ENCODE measurements at regions not wholly inside any gene's neighbourhood (a gene's known extent, or its start where the extent isn't known, plus 50 kb on each side); places are given as distances from the start of the nearest gene placed in this dataset.

- TF ChIP-seq EZH2 (IDR thresholded peaks at IDR 0.05; ENCODE audit: borderline replicate concordance, low read length) = no peak
- TF ChIP-seq CTCF (IDR thresholded peaks at IDR 0.05; ENCODE audit: low read length) = no peak
- Histone ChIP-seq H3F3A (ENCODE audit: insufficient read depth, low read length) (no peaks in the 10 kb centered on the region), H3K4me3 (ENCODE audit: low read depth, low read length, poor library complexity, severe bottlenecking) (no peak overlapping the region), H3K9ac (ENCODE audit: low read length) (no peak overlapping the region), H3K9me3 (ENCODE audit: low read length) (no peaks in the 10 kb centered on the region), H3K27me3 (ENCODE audit: insufficient read depth, low read length) (no peaks in the 10 kb centered on the region), H3K9me2 (ENCODE audit: low read depth, low read length) (no peaks in the 10 kb centered on the region), H3K79me2 (ENCODE audit: insufficient read depth, low read length) (no peaks in the 10 kb centered on the region), H3K27ac (ENCODE audit: low read depth, low read length, poor library complexity, severe bottlenecking) (no peak overlapping the region), H2AFZ (ENCODE audit: low read length) (no peak overlapping the region), H3K4me2 (ENCODE audit: low read length) (no peak overlapping the region), H3K36me3 (ENCODE audit: insufficient read depth, low read length) (no peaks in the 10 kb centered on the region), H4K20me1 (ENCODE audit: insufficient read depth, low read length) (no peaks in the 10 kb centered on the region), H3K4me1 (ENCODE audit: insufficient read depth, low read length, severe bottlenecking) (no peaks in the 10 kb centered on the region)
Observed at GRCh38 chrX:97672608-97673007, 788.9 kb downstream of the RPA4 start.

GRCh38 chrX:97673135-97673534 is 789.4 kb downstream of the RPA4 start:
- Histone ChIP-seq H4K20me1 (ENCODE audit: insufficient read depth, low read length) (no peaks in the 10 kb centered on the region), H3K27ac (ENCODE audit: low read depth, low read length, poor library complexity, severe bottlenecking) (no peak overlapping the region), H3K36me3 (ENCODE audit: insufficient read depth, low read length) (no peaks in the 10 kb centered on the region), H3K9me3 (ENCODE audit: low read length) (no peaks in the 10 kb centered on the region), H3K9me2 (ENCODE audit: low read depth, low read length) (no peaks in the 10 kb centered on the region), H3K9ac (ENCODE audit: low read length) (no peak overlapping the region), H3K27me3 (ENCODE audit: insufficient read depth, low read length) (no peaks in the 10 kb centered on the region), H3F3A (ENCODE audit: insufficient read depth, low read length) (no peaks in the 10 kb centered on the region), H3K79me2 (ENCODE audit: insufficient read depth, low read length) (no peaks in the 10 kb centered on the region), H3K4me2 (ENCODE audit: low read length) (no peak overlapping the region), H2AFZ (ENCODE audit: low read length) (no peak overlapping the region), H3K4me1 (ENCODE audit: insufficient read depth, low read length, severe bottlenecking) (no peaks in the 10 kb centered on the region), H3K4me3 (ENCODE audit: low read depth, low read length, poor library complexity, severe bottlenecking) (no peak overlapping the region)
- TF ChIP-seq EZH2 (IDR thresholded peaks at IDR 0.05; ENCODE audit: borderline replicate concordance, low read length) = no peak
- no peak for TF ChIP-seq CTCF (IDR thresholded peaks at IDR 0.05; ENCODE audit: low read length)

- Histone ChIP-seq H3K9ac (ENCODE audit: low read length) (no peak overlapping the region), H3K9me3 (ENCODE audit: low read length) (no peaks in the 10 kb centered on the region), H3K27ac (ENCODE audit: low read depth, low read length, poor library complexity, severe bottlenecking) (no peak overlapping the region), H4K20me1 (ENCODE audit: insufficient read depth, low read length) (no peaks in the 10 kb centered on the region), H3F3A (ENCODE audit: insufficient read depth, low read length) (no peaks in the 10 kb centered on the region), H2AFZ (ENCODE audit: low read length) (no peak overlapping the region), H3K4me2 (ENCODE audit: low read length) (no peak overlapping the region), H3K79me2 (ENCODE audit: insufficient read depth, low read length) (no peaks in the 10 kb centered on the region), H3K4me1 (ENCODE audit: insufficient read depth, low read length, severe bottlenecking) (no peaks in the 10 kb centered on the region), H3K4me3 (ENCODE audit: low read depth, low read length, poor library complexity, severe bottlenecking) (no peak overlapping the region), H3K9me2 (ENCODE audit: low read depth, low read length) (no peaks in the 10 kb centered on the region), H3K36me3 (ENCODE audit: insufficient read depth, low read length) (no peaks in the 10 kb centered on the region), H3K27me3 (ENCODE audit: insufficient read depth, low read length) (no peaks in the 10 kb centered on the region)
- TF ChIP-seq CTCF (IDR thresholded peaks at IDR 0.05; ENCODE audit: low read length) = no peak
- no peak for TF ChIP-seq EZH2 (IDR thresholded peaks at IDR 0.05; ENCODE audit: borderline replicate concordance, low read length)
Observed at GRCh38 chrX:97682991-97683840, 799.5 kb downstream of the RPA4 start.
